Right cardiac atrium (tissue), 5 donors: ENCODE measurements at regions not wholly inside any gene's neighbourhood (a gene's known extent, or its start where the extent isn't known, plus 50 kb on each side); places are given as distances from the start of the nearest gene placed in this dataset.

Experiments
- ATAC-seq, 2 donors: fragments of 200-7000 bp; cut with Tn5 transposase; one replicate each; pipeline versions ENCODE4 v1.8.0 to v1.9.1; 2020; ENCODE audit warnings: moderate library complexity in 2 of 2, mild to moderate bottlenecking in 1 of 2
- DNase-seq, 3 donors: peaks; one replicate each; pipeline ENCODE4 v3.0.0-alpha.2; 2020
- H3K27ac ChIP-seq: one replicate; pipeline ENCODE4 v1.5.1; 2013; ENCODE audit warnings: mild to moderate bottlenecking, low read length, control low read depth, moderate library complexity
- H3K27me3 ChIP-seq: one replicate; pipeline ENCODE4 v1.6.1; 2013; ENCODE audit not compliant: control insufficient read depth, insufficient read depth
- H3K4me1 ChIP-seq: one replicate; pipeline ENCODE4 v1.6.1; 2013; ENCODE audit warnings: low read length; ENCODE audit not compliant: control insufficient read depth, insufficient read depth
- H3K4me3 ChIP-seq: one replicate; pipeline ENCODE4 v1.5.1; 2013; ENCODE audit warnings: low read length, control low read depth
- H3K9me3 ChIP-seq: one replicate; pipeline ENCODE4 v1.6.1; 2013; ENCODE audit warnings: low read length; ENCODE audit not compliant: control insufficient read depth
- WGBS: extraction: QIAGEN DNeasy Blood & Tissue Kit; methylation state at CpG from one replicate; pipeline ENCODE4 v1.1.7; 2013; 5-methylcytosine and 5-hydroxymethylcytosine counted together
- intact Hi-C, 4 donors: fragments of 100-400 bp; cut with DNase I; formaldehyde crosslinking; loops; one replicate each; pipeline versions ENCODE4 v1.11.0 to v1.14.0; 2022 to 2023
- donor health status: healthy with polysubstance abuse.
- donor health status: DM: no; HTN: yes; CAD: no.
- donor health status: DM: no; HTN: no; CAD: no.
- donor health status: DM: no; HTN: yes; CAD: no; lungs with severe emphysema.
- donor health status: DM: yes; HTN: yes; CAD: no.

DNA sequence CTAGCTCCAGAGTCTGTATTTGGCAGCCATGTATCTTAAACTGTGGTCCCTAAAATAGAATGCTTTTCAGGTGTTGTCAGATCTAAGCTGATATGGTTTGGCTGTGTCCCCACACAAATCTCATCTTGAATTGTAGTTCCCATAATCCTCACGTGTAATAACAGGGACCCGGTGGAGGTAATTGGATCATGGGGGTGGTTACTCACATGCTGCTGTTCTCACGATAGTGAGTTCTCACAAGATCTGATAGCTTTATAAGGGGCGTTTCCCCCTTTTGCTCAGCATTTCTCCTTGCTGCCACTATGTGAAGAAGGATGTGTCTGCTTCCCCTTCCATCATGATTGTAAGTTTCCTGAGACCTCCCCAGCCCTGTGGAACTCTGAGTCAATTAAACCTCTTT, 199.9 kb upstream of the ISX start:
- Histone ChIP-seq H3K27me3 (no peaks in the 10 kb centered on the region), H3K27ac (no peak overlapping the region), H3K4me1 (no peaks in the 10 kb centered on the region), H3K4me3 (no peak overlapping the region), H3K9me3 (no peaks in the 10 kb centered on the region)
- no peak for ATAC-seq
- DNase-seq: no peak
- intact Hi-C loops: no loop called here
- WGBS: 42% methylated on average over 4 of the region's 4 CpGs

DNA sequence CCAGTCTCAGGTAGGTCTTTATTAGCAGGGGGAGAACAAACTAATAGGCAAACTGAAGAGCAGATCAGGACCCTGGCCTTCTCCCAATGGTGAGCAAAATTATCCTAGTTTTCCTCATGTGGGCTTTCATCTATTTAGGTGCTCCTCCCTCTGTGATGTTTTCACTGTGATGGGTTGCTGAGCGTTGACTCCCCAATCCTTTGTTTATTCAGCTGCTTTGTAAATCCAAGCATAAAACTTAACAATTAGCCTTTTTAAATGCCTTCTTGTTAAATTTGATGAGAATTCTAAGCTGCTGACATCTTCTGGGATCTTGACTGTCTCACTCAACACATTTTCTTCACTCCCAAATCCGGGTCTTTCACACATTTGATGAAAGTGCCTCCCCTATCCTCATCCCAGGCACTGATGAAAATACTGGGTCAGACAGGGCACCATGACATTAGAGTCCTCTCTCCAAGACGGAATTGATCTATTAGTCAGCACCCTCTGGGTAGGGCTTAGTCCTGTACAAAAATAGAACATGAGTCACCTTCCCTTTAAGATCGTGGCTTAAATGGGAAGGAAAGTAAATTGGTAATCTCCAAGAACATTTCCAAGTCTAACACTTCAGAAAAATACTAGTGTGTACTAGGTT, 199.3 kb upstream of the ISX start:
- ATAC-seq: no peak
- WGBS: 24% methylated on average over 4 of the region's 4 CpGs
- intact Hi-C loops: no loop called here
- no peak for DNase-seq
- Histone ChIP-seq H3K9me3 (no peaks in the 10 kb centered on the region), H3K27me3 (no peaks in the 10 kb centered on the region), H3K4me1 (no peaks in the 10 kb centered on the region), H3K4me3 (no peak overlapping the region), H3K27ac (no peak overlapping the region)

DNA sequence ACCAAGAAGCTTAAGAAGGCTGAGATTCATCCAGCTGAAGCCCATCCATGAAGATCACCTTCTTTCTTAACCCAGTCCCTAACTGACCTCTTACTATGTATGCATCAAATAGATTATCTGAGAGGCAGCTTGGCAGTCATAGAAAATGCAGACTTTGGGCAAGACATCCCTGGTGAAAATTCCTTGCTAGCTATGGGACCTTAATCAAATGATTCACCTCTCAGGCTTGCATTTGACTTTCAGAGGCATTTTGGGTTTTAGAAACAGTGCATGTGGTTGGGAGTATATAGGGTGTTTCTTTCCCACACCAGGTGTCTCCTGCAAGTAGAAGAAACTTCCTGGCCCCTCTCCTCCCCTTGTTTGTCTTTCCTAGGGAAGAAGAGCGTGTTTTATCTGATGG, 188.5 kb upstream of the ISX start:
- Histone ChIP-seq H3K4me3 (no peak overlapping the region), H3K27ac (no peak overlapping the region), H3K4me1 (no peaks in the 10 kb centered on the region), H3K9me3 (no peaks in the 10 kb centered on the region), H3K27me3 (no peaks in the 10 kb centered on the region)
- WGBS: 55% methylated on average over 1 of the region's 1 CpG
- ATAC-seq: no peak
- DNase-seq: no peak
- intact Hi-C loops: no loop called here

DNA sequence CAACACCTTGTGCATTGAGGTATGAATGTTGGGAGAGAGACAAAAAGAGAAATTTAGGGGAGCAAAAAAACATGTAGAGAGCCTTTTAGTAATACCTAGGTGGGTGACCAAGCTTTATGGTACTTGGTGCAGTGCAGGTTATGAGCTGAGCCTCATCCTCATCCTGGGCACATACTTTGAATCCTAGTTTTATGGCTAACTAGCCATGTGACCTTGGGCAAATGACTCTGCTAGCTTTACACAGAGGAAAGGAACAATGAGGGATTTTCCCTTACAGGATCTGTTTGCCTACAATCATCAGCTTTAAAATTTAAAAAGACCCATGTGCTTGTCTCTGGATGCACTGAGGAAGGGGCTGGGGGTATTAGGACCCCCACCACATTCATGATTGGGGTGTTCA, 187.8 kb upstream of the ISX start:
- no peak overlapping the region for H3K27ac ChIP-seq

DNA sequence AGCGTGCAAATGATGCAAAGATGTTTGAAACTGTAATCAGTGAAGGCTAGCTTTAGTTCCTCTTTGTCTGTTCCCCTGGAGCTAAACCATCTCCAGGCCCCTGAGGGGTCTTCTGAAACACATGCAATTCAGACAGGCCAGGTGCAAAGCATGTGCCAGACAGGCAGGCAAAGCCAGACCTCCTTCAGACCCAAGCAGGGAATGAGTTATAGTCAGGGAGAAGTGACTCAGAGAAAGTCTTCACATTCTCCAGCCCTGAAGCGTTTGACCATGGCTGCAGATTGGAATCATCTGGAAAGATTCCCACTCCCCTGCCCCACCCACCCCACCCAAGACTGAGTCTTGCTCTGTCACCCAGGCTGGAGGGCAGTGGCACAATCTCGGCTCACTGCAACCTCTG, 187.0 kb upstream of the ISX start:
- no peaks in the 10 kb centered on the region for H3K9me3 ChIP-seq
- no peak overlapping the region for H3K27ac ChIP-seq
- WGBS: 82% methylated on average over 3 of the region's 3 CpGs
- DNase-seq (no peak), ATAC-seq (no peak)
- H3K4me3 ChIP-seq: no peak overlapping the region
- H3K4me1 ChIP-seq: no peaks in the 10 kb centered on the region
- H3K27me3 ChIP-seq: no peaks in the 10 kb centered on the region
- intact Hi-C loops: no loop called here

More for the DNA sequence above, 187.8 kb upstream of the ISX start:
- Histone ChIP-seq H3K27me3 (no peaks in the 10 kb centered on the region), H3K4me3 (no peak overlapping the region), H3K4me1 (no peaks in the 10 kb centered on the region), H3K9me3 (no peaks in the 10 kb centered on the region)
- DNase-seq (no peak), ATAC-seq (no peak)
- intact Hi-C loops: no loop called here

DNA sequence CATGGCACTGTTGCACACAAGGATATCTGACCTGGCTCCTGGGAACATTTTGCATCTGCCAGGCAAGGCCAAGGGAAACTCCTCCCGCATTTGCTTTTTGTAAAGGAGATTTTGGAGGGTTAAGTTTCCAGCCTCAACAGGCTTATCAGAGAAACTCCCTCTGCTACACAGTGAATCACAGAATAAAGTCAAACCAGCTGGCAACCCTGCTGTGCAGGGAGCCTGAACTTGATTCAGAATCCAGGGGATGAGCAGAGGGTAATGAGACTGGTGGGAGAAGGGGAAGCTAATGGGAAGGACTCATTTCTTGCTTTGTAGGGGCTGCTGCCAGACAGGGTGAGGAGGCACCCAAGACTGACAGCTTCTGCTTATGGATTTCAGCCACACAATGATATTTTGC, 185.3 kb upstream of the ISX start:
- H3K27me3 ChIP-seq: no peaks in the 10 kb centered on the region
- intact Hi-C loops: no loop called here

DNA sequence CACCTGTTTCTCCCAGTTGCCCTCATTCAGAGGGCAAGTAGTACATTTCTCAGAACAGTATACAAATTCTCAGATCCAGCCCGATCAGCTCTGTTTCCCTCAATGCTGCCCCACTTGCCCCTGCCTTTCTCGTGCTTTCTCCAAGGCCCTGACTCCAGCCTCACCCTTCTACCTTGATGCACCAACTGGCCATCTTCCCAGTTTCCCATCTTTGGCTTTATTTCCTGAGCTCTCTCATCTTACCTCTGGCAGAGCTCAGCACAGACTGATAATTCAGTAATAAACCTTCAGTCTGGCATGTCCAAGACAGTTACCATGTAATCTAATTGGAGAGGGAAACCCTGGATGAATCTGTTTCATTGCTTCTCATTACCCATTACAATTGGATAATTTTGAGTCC, 184.5 kb upstream of the ISX start:
- no peak for ATAC-seq
- intact Hi-C loops: no loop called here
- Histone ChIP-seq H3K4me3 (no peak overlapping the region), H3K27ac (no peak overlapping the region), H3K4me1 (no peaks in the 10 kb centered on the region), H3K9me3 (no peaks in the 10 kb centered on the region), H3K27me3 (no peaks in the 10 kb centered on the region)
- DNase-seq: no peak
- 91% methylated on average over 2 of the region's 2 CpGs for WGBS

More for the DNA sequence above, 185.3 kb upstream of the ISX start:
- H3K27ac ChIP-seq: no peak overlapping the region
- no peaks in the 10 kb centered on the region for H3K4me1 ChIP-seq
- 50% methylated on average over 1 of the region's 1 CpG for WGBS
- no peak for ATAC-seq
- no peak for DNase-seq
- H3K4me3 ChIP-seq: no peak overlapping the region
- no peaks in the 10 kb centered on the region for H3K9me3 ChIP-seq

DNA sequence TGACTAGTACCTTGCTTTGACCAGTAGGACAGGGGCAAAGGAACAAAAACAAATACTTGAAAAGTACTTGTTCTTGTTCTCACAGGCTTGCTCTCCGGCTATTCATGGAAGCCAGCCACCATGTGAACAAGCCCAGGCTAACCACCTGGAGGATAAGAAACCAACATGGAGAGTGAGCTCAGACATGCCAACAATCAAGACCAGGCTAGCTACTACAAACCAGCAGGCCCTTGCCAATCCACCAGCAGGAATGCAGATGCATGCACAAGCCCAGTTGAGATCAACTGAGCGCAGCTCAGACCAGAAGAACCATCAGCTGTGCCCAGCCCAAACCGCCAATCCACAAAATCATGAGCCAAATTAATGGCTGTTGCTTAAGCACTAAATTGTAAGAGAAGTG, 180.1 kb upstream of the ISX start:
- Histone ChIP-seq H3K9me3 (peaks cover 4% of the 10 kb centered on the region), H3K4me1 (no peaks in the 10 kb centered on the region), H3K27ac (no peak overlapping the region), H3K4me3 (no peak overlapping the region), H3K27me3 (no peaks in the 10 kb centered on the region)
- WGBS: 92% methylated on average over 3 of the region's 3 CpGs
- DNase-seq: no peak
- no peak for ATAC-seq
- intact Hi-C loops: no loop called here

DNA sequence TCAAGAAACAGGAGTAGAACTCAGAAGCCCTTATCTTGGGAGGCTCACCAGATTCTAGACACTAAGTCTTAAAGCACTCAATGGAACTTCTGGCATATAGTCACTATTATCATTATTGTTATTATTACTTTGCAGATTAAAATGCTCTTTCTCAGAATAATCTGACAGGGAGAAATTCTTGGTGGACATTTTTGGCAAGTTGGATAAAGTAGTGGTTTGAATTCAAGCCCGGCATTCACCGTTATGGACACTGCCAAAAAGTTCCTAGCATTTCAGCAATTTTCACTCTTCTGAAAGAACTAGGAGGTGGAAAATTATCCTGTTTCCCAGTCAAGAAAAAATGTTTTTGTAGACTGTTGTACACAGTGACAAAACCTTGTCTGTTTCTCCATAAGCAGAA, 179.6 kb upstream of the ISX start:
- intact Hi-C loops: no loop called here
- ATAC-seq: no peak

DNA sequence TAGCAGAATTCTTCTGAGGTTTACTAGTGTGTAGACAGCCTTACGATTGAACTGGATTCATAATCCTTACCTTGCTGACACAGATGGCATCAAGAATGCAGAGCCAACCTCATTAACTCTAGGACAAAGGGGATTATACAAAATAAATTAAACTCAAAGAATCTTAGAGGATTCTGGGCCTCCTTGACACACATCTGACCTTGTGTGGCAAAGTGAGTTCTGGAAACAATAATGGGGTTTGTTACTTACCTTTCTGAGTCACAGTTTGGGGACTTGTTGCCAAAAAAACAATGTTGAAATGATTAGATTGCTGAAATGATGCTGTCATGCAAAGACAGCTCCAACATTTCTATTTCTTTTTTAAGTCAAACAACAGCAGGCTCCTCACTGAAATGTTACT, 179.1 kb upstream of the ISX start:
- Histone ChIP-seq H3K4me1 (no peaks in the 10 kb centered on the region), H3K9me3 (peaks cover 4% of the 10 kb centered on the region), H3K27me3 (no peaks in the 10 kb centered on the region), H3K4me3 (no peak overlapping the region), H3K27ac (no peak overlapping the region)
- ATAC-seq (no peak), DNase-seq (no peak)
- WGBS: 68% methylated on average over 1 of the region's 1 CpG
- intact Hi-C loops: no loop called here

More for the DNA sequence above, 179.6 kb upstream of the ISX start:
- whole genome bisulfite sequencing: 60% methylated on average over 2 of the region's 2 CpGs
- H3K9me3 ChIP-seq: peaks cover 4% of the 10 kb centered on the region
- no peak overlapping the region for H3K4me3 ChIP-seq
- no peak for DNase-seq
- no peaks in the 10 kb centered on the region for H3K27me3 ChIP-seq
- no peak overlapping the region for H3K27ac ChIP-seq
- no peaks in the 10 kb centered on the region for H3K4me1 ChIP-seq

DNA sequence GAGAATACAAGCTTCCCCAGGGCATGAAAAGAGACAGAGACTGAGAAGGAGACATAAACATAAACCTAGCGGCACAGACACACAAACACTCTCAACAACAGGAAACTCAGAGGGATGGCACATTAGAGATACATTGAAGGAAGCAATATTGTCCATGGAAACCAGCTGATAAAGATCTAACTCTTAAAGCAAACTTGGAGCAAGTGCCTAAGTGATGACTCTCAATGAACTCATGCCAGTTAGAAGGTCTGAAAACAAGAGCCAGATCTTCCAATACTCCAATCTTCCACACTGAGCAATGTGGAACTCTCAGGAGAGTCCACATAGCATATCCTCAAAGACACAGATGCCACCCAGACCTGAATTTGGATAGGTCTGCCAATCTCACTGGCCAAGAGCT, 168.8 kb upstream of the ISX start:
- Histone ChIP-seq H3K27ac (no peak overlapping the region), H3K9me3 (no peaks in the 10 kb centered on the region), H3K4me3 (no peak overlapping the region), H3K27me3 (no peaks in the 10 kb centered on the region), H3K4me1 (no peaks in the 10 kb centered on the region)
- ATAC-seq: no peak
- no peak for DNase-seq
- WGBS: 77% methylated on average over 1 of the region's 1 CpG
- intact Hi-C loops: no loop called here

DNA sequence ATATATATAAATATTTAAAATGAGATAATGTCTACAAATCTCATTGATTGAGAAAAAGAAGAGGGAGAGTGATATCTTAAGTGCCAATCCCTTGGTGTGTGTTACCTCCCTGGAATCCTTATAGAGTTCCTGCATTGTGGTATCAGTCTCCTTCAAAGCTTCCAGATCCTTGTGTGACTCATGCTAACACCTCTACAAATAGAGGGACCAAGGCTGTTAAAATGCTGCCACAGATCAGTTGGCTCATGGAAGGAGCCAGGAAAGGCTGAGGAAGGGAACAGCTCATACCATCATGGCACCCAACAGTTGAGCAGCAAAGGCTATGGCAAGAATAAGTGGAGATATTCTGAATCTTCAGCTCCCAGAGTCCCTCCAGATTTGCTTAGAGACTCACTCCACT, 163.6 kb upstream of the ISX start:
- ATAC-seq (no peak), DNase-seq (no peak)
- Histone ChIP-seq H3K4me1 (no peaks in the 10 kb centered on the region), H3K27me3 (no peaks in the 10 kb centered on the region), H3K9me3 (no peaks in the 10 kb centered on the region), H3K27ac (no peak overlapping the region), H3K4me3 (no peak overlapping the region)
- intact Hi-C loops: no loop called here
